ENCODE measurements at regions not wholly inside any gene's neighbourhood (a gene's known extent, or its start where the extent isn't known, plus 50 kb on each side); places are given as distances from the start of the nearest gene placed in this dataset.
"Not testable (repeated sequence)": the region's sequence is repeated elsewhere in the genome, so short reads cannot be mapped to it uniquely, and the experiment has no call there.

DNA sequence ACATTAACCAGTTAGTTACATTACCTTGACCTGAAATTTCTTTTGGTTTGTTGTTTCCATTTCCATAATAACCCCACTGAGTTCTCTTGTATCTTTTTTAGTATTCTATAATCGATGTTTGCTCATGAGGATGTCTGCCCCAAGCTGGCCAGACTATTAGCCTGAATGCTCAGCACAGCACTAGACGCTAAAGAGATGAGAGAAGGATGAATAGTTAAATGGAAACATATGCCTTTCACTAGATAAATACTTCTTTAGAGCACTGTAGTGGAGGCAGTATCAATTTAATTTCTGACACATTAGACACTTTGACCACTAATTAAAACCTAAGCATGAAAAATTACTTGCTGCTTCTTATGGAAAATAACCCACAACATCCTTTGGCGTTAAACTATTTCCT, 654.9 kb upstream of the KCNMB2 start:
- DNase-seq, result no peak

DNA sequence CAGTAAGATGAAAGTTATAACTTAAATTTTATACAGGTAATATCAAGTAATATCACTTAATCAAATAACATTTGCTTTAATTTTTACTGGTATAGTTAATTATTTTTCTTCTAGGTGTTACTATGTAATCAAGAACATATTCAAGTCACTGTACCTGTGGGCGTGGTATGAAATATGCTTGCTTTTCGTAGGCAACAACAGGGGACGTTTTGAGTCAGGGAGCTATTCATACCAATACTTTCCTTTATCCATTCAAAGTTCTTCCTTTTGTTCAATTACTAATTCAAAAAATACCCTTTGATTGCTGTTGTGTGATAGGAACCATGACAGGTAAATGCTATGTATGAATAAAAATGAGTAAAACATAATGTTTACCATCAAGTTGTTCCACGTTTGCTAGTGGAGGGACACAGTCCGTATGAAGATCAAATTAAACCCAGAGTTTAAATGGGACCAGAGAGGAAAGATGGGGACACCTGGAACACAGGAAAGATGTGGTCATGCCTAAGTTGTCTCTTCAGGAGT, 654.0 kb upstream of the KCNMB2 start:
- DNase-seq, result no peak

DNA sequence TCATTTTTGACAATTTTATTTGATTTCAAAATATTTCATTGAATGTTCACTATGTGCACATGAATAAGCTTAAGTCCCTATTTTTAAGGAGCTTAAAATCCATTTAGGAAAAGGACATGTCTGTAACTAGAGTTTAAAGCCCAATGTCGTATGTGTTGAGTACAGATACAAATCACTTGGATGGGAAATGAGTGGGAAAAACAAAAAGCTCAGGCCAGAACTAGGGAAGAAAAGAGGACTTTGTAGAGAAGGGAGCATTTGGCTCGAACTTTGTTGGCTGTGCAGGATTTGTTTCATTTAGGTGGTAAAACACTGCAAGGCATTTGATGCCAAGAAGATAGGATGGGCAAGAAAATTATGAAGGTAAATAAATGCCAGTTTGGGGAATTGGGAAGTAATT, 653.1 kb upstream of the KCNMB2 start:
- DNase-seq, result no peak

DNA sequence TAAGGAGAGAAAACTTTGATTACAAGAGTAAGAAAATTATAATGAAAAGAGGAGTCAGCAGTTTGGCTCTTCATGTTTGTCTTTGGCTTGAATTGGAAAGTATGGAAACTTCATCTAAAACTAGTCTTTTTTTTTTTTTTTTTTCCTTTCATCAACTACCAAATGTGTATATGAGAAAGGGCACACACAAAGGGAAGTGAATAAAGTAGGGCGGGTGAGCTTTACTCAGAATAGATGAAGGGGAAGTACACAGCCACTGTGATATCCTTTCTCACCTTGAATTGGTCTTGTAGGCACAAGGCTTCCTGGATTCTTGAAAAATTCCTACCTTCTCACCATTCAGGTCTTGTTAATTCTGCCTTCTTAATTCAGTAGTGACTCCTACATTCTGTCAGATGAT, 652.3 kb upstream of the KCNMB2 start:
- no peak for DNase-seq

DNA sequence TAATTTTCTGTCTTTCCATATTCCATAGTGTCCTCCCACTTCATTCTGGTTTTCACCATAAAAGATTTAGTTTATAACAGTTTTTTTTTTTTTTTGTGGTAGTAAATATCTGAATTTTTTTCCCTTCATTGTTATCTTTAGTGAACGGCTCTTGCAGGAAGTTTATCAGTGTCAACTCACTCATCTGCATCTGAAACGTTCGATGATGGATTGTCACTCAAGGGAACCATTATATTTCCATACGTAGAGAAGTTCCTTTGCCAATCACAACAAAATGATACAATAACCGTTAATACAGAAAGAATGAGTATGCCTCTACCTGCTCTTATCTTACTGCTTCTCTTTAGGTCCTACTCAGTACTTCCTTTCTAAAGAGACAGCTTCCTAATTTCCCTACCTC, 651.2 kb upstream of the KCNMB2 start:
- no peak for DNase-seq

DNA sequence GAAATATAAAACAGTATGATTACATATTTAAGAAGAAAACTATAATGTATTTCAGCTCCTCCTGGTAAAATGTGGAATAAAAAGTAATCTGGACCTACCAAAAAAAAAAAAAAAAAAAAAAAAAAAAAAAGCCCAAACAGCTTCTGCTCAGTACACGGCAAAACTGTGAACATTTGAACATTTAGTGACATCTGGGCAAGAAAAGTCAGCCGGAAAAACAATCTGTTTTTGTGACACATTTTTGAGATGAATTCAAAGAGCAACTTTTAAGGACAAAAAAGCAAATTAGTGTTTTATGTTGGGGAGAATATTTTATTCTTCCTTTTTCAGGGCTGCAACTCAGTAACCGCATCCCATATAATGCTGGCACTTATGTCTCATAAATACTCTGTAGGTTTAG, 649.7 kb upstream of the KCNMB2 start:
- no peak for DNase-seq

DNA sequence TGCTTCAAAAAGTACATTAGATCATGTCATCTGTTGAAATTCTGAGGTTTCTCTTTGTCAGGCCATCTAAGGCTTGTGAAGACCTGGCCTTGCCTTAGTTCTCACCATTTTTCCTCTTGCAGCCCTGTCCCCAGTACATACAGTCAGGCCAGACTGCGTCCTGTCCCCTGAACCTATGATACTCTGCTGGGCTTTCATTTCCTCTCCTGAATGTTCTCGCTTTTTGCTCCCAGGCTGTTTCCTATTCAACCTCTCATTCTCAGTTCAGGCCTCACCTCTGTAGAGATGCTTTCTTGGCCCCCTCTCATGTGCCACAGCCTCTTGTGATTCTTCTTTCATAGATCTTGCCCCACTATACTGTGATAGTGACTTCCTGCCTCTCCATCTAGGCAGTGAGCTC, 648.8 kb upstream of the KCNMB2 start:
- no peak for DNase-seq

DNA sequence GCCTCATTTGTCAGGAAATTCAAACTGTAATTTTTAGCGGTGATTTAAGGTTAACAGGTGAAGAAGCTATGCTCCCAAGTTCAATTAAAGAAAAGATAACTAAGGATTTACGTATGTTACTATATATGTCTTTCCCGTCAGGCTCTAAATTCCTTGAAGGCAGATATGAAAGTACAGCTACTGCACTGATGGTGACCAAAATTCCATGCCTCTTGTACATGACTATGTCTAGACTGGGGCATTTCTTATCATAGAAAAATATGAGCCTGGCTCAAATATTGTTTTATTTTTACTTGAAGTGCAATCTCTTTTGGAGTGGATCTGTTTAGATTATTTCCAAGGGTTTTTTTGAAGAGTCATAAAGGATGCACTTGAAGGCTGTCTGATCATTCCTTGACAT, 647.1 kb upstream of the KCNMB2 start:
- DNase-seq, result no peak

DNA sequence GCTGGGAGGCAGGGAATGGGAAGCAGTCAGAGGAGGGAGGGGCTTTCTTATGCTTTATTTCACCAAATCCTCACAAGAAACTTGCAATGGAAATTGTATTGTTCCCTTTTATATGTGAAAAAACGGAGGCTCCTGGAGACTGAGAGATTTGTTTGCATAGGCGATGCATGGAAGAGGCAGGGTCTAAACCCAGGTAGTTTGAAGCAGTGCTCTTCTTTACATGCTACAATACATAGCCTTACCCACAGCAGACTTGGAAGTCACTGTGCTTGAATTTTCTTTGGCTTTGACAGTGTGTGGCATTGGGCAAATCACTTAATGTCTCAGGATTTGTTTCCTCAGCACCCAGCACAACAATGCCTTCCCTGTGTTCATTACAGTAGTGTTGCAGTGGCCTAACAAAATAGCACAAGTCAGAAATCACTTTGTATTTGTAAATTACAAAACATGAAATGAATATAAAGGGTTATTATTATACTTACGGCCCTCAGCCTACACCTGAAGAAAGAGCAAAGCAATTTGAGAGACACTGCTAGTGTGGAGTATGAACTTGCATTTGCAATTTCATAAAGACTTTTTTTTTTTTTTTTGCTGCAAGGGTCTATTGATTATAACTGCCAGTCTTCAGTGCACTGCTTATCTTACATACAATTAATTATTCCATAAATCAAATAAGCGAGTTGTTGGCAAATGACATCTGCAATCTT, 646.4 kb upstream of the KCNMB2 start:
- no peak for DNase-seq

DNA sequence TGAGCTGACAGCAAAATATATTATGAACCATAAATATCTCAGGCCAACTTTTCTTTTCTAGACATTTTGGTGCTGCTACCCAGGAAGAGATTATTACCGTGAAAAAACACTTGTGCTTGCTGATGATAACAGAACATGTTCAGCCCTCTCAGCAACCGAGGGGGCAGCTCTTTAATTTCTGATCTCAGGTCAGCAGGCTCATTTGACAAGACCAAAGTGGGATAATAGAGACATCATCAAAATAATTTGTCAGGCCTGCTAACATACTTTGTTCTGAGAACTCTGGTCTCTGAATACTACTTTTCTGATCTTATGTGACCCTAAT, 645.9 kb upstream of the KCNMB2 start:
- no peak for DNase-seq

DNA sequence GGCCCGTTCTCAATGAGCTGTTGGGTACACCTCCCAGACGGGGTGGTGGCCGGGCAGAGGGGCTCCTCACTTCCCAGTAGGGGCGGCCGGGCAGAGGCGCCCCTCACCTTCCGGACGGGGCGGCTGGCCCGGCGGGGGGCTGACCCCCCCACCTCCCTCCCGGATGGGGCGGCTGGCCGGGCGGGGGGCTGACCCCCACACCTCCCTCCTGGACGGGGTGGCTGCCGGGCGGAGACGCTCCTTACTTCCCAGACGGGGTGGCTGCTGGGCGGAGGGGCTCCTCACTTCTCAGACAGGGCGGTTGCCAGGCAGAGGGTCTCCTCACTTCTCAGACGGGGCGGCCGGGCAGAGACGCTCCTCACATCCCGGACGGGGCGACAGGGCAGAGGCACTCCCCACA, 644.7 kb upstream of the KCNMB2 start:
- DNase-seq, result not testable (repeated sequence)

DNA sequence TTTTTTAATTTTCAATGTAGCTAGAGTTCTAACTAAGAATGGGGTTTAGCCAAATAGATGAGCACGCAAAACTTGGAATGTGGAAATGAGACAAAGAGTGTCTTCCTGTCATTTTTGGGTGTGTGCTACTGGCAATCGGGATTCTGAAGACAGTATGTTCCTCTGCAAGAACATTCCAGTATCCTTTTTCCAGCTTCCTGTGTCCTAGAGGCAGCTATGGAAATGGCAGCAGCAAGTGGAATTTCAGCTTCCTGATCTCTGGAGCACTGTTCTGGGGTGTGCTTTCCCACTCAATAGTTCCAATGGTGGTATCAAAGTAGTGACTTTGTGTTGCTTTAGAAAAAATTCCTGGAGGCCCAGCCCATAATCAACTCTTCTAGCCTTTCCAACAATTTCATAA, 642.9 kb upstream of the KCNMB2 start:
- no peak for DNase-seq

DNA sequence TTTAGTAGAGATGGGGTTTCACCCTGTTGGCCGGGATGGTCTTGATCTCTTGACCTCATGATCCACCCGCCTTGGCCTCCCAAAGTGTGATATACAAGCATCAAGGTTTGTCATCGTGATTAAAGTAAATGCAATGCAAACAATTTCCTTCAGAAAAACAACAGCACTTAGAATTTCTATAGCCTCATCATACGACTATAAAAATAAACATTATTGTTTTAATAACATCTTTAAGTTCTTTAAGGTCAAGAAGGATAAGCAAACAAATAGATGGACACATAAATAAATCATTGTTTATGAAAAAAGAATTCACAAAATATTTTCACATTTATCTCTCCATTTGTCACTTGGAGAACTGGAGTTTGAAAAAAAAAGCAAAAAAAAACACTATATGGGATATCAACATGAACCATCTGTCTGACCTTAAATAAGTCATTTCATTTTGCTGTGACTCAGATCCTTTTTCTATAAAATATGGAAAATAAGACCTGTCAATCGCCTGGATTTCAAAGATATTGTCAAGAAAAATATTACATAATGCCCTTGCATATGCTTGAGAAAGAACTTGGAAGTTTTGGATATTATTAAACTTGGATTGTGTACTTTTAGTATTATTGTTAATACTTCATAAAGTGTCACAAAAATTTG, 642.0 kb upstream of the KCNMB2 start:
- DNase-seq, result no peak

DNA sequence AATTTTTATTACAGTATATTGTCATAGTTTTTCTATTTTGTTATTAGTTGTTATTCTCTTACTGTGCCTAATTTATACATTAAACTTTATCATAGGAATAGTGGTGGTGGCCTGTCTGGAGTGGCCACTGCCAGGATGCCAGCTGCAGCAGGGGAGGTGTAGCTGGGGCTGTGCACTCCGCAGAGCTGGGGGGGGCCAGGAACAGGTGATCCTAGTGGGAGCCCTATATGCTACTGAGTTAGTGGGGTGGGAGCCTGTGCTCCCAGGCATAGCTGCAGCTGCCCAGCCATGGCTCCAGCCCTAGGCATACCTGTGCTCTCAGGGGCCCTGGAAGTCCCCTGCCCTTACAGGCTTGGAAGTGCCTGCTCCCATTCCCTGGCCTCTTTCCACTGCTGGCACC, 638.1 kb upstream of the KCNMB2 start:
- DNase-seq, result no peak

DNA sequence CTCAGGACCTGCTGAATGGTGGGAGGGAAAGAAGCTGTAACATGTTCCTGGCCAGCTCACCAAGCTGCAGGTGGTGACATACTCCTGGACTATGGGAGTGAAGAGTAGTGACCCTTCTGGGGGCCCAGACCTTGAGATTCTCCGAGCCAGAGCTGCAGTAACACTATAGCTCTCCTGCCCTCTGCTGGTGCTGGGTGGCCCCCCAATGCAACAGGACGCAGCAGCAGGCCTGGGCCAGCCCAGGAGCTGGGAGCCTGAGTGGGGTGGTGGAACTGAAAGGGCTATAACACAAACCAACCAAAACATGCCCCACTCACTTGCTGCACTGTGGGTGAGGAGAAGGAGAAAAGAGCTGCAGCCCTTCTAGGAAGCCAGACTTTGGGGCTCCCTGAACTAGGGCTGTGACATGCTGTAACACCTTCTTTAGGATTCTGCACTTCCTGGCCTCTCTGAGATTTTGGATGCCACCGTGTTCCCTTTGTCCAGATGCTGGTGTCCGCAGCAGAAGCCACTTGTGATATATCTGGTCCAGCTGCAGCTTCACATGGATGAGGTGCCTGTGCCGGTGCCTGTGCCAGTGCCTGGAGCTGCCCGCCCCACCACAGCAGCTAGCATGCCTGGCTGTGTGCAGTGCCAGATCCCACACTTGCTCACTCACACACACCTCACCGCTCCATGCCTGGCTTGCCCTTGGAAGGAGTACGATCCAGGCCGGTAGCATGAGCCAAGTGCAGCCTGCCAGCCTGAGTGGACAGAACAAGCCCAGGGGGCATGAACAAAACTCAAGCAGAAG, 636.8 kb upstream of the KCNMB2 start:
- DNase-seq, result no peak

DNA sequence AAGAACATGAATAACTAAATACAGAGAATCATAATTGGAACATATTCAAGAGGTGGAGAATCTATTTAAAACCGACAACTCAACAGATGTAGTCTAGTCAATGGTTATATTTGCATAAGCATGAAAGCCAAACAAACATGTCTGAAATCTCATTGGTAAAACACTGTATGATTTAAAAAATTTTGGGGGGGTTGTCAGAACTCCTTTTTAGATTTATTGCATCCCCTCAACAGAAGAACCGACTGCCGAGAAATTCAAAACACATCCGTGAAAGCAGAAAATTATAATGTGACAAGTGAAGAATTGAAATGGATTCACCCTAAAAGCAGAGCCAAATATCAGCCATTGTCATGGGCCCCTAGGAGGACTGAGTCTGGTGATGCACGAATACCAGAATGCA, 633.4 kb upstream of the KCNMB2 start:
- no peak for DNase-seq

DNA sequence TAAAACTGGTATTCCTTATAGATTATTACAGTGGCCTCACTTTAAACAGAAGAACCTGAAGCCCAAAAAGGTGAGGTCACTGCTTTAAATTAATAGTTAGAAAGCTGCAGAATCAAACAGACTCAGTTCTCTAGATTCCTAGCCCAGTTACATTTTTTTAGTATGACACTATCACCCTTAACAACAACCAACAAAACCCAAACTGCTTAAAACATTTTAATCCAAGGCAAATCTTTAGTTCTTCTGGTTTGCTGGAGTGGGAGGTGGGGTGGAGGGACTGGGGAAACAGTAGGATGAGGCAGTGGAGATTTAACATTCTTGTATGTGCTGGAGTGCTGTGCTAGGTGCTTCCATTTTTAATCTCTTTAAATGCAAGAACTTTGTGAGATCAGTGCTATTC, 631.6 kb upstream of the KCNMB2 start:
- no peak for DNase-seq

DNA sequence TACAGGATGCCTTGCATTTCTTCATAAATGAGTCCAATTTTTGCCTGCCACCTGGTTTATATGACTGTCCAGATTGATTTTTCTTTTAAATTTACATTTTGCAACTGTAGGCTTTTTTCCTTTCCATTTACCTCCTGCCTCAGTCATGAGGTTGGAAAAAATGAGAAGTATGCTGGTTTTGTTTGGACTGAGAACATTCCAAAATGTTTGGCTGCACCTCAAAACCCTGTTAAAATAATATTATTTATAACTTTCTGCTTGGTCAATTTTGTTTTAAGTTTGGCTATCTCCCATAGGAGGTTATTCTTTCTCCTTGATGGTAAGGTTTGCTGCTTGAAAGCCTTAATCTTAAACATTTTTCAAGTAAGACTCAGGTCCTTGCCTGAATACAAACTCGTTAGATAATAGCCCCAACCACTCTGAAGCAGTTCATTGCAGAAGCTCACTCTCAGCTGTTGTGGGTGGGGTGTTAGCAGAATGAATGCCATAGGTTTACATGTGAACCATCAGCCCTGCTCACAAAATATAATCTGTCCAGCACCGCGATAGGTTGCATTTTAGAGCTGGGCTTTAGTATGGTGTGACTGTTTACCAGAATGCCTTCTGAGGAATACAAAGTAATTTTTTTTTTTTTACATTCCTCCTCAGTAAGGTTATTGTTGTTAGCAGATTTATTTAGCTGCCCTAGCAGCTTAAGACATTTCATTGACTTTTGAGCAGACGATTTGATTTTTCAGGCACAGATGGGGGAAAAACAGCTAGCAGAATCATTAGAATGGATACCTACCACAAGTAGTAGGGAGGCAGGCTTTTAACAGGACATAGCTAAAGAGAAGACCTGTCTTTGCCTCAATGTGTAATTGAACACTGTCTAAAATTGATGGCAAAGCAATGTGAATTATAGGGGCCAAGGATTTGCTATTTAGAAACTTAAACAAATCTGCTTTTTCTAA, 630.8 kb upstream of the KCNMB2 start:
- peak in 2 of 56 donors; percentile 4 to 24 for DNase-seq

DNA sequence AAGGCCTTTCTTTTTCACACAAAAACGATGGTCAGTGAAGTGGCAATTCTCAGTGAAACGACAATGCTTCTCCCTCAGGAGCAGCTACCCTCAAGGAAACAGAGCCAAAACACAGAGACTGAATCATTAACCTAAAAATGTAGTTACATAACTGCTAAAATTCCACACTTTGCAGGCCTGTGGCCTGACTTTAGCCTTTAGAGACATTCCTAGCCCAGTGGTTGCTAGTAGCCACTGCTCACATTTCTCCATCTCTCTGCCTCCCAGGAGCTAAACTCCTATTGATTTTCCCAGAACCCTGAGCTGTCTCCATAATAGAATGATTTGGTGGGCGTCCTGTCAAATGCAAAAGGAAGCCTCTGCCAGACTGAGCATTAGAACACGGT, 630.1 kb upstream of the KCNMB2 start:
- DNase-seq, result peak in 17 of 56 donors; percentile 6 to 41 (median 20)

DNA sequence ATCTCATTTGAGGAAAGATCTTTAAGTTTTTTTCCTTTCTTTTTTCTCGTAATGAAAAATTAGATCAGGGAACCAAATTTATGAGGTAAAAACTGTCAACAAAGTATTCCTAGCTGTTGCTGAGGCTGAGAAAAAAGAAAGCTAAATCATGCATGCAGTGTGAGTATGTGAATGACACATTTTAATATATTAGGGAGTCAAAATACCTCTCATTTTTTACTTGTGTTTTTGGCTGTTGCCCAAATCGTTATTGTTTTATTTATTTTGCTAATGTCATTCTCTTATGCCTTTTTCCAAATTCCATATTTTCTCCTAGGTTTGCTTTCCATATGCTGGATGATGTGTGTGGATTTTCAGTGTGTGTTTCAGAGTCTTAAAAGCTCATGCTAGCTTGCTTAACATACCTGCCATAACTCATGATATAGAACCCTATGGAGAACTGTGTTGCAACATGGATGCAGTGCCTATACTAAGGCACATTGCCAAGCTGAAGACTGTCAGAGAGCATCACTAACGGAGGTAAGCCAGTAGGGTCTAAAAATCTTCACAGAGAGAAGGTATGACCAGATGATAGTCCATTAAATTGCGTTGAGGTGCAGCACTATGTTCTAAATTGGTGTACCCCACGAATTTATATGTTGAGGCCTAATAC, 629.5 kb upstream of the KCNMB2 start:
- DNase-seq, result no peak

DNA sequence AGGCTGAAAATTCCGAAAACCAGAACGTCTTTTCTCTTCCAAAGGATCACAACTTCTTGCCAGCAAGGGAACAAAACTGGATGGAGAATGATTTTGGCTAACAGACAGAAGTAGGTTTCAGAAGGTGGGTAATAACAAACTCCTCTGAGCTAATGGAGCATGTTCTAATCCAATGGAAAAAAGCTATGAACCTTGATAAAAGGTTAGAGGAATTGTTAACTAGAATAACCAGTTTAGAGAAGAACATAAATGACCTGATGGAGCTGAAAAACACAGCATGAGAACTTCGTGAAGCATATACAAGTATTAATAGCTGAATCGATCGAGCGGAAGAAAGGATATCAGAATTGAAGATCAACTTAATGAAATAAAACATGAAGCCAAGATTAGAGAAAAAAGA, 626.7 kb upstream of the KCNMB2 start:
- not testable (repeated sequence) for DNase-seq
